HepG2 (cell line): ENCODE measurements at regions not wholly inside any gene's neighbourhood (a gene's known extent, or its start where the extent isn't known, plus 50 kb on each side); places are given as distances from the start of the nearest gene placed in this dataset.

Experiments
- ATAC-seq: fragments of 200-7000 bp; cut with Tn5 transposase; 3 replicates; pipeline ENCODE4 v1.9.1; 2020; ENCODE audit warnings: mild to moderate bottlenecking, moderate library complexity
- BruUV-seq: library from RNA; stranded (reverse); fragments of 400-500 nt; replicated peaks from 2 replicates; lab custom pipeline; 2021; lab: Mats Ljungman, UMichigan
- CTCF ChIA-PET: fragments of 300-600 bp; formaldehyde crosslinking; extraction: SDS; loops from one replicate; lab custom pipeline; 2021; ENCODE audit warnings: low total read pairs, inconsistent platforms, low intra/inter-chr PET ratio; lab: Yijun Ruan, JAX
- POLR2A ChIA-PET: fragments of 350-600 bp; sonication (Branson Sonifier 250); formaldehyde crosslinking; loops from one replicate; lab custom pipeline; 2020; ENCODE audit warnings: antibody characterized with exemption, inconsistent platforms; lab: Yijun Ruan, JAX
- DNase-seq: peaks from one replicate; pipeline ENCODE4 v3.0.0-alpha.2; 2015; ENCODE audit warnings: low spot score
- FAIRE-seq: peaks from 3 replicates; lab custom pipeline; 2011; peaks lifted over from hg19 to GRCh38; lab: Jason Lieb, UNC
- H2AFZ ChIP-seq: one replicate; pipeline ENCODE4 v1.6.1; 2011; ENCODE audit warnings: low read length, inconsistent platforms
- H3K27ac ChIP-seq: fragments of 300-600 bp; 3 replicates; pipeline ENCODE4 v1.8.0; 2011; ENCODE audit warnings: mixed run types, mild to moderate bottlenecking, mixed read lengths, low read length, inconsistent platforms; ENCODE audit not compliant: insufficient read depth; ENCODE audit errors: extremely low read length
- H3K27me3 ChIP-seq, 2 experiments: fragments of 200-600 bp in 1 of 2; 2 replicates in 1 of 2; 3 replicates in 1 of 2; pipeline versions ENCODE4 v1.6.0 to v1.8.0; 2011; ENCODE audit warnings: low read length in 2 of 2, mild to moderate bottlenecking in 2 of 2, moderate library complexity in 2 of 2, inconsistent platforms in 1 of 2; ENCODE audit not compliant: insufficient read depth in 2 of 2, control insufficient read depth in 1 of 2
- H3K36me3 ChIP-seq, 2 experiments: fragments of 200-600 bp in 1 of 2; replicated peaks in 1 of 2; 2 replicates in 1 of 2; 3 replicates in 1 of 2; pipeline versions ENCODE4 v1.5.1 to v1.8.0; 2011; ENCODE audit warnings: low read length in 2 of 2, inconsistent platforms in 1 of 2; ENCODE audit not compliant: insufficient read depth in 2 of 2, control insufficient read depth in 1 of 2
- H3K4me1 ChIP-seq: 2 replicates; pipeline ENCODE4 v1.5.1; 2012; ENCODE audit warnings: low read length, inconsistent platforms; ENCODE audit not compliant: insufficient read depth
- H3K4me2 ChIP-seq: 2 replicates; pipeline ENCODE4 v1.6.0; 2011; ENCODE audit warnings: low read depth, low read length, inconsistent platforms
- H3K4me3 ChIP-seq, 3 experiments: fragments of 200-600 bp in 1 of 3; sonication (generic), shearing (Covaris generic) in 1 of 3; replicated peaks in 1 of 3; 2 replicates each; pipeline ENCODE4 v1.5.1; 2011 to 2016; ENCODE audit warnings: low read length in 3 of 3, inconsistent platforms in 2 of 3, low read depth in 2 of 3, mild to moderate bottlenecking in 2 of 3, control low read depth in 1 of 3, mixed read lengths in 1 of 3; ENCODE audit not compliant: insufficient read depth in 1 of 3
- H3K79me2 ChIP-seq: one replicate; pipeline ENCODE4 v1.6.1; 2011; ENCODE audit warnings: low read length, inconsistent platforms; ENCODE audit not compliant: insufficient read depth
- H3K9ac ChIP-seq: 2 replicates; pipeline ENCODE4 v1.6.0; 2011; ENCODE audit warnings: mild to moderate bottlenecking, low read depth, low read length, inconsistent platforms; ENCODE audit not compliant: insufficient read depth
- H3K9me3 ChIP-seq: 2 replicates; pipeline ENCODE4 v1.5.1; 2012; ENCODE audit warnings: mild to moderate bottlenecking, low read length
- H4K20me1 ChIP-seq: 2 replicates; pipeline ENCODE4 v1.6.0; 2011; ENCODE audit warnings: inconsistent platforms, mild to moderate bottlenecking, low read length, moderate library complexity; ENCODE audit not compliant: insufficient read depth
- CENPX ChIP-seq: sonication (generic); formaldehyde crosslinking; IDR thresholded peaks from 2 replicates; pipeline ENCODE4 v1.9.0; 2021; ENCODE audit warnings: mild to moderate bottlenecking, missing genetic modification reagents, moderate library complexity
- ELK4 ChIP-seq: sonication (generic); formaldehyde crosslinking; IDR thresholded peaks from 2 replicates; pipeline ENCODE4 v1.9.0; 2021; ENCODE audit warnings: missing genetic modification reagents, borderline replicate concordance
- FOXA3 ChIP-seq: IDR thresholded peaks from 2 replicates; pipeline ENCODE4 v1.6.1; 2016; ENCODE audit warnings: missing genetic modification reagents, missing compliant biosample characterization
- FUBP1 ChIP-seq: sonication (generic); formaldehyde crosslinking; IDR thresholded peaks from 2 replicates; pipeline ENCODE4 v1.5.1; 2020; ENCODE audit warnings: missing genetic modification reagents, mild to moderate bottlenecking, borderline replicate concordance
- HBP1 ChIP-seq: IDR thresholded peaks from 2 replicates; pipeline ENCODE4 v1.6.1; 2016; ENCODE audit warnings: low read depth, control low read depth
- HHEX ChIP-seq: IDR thresholded peaks from 2 replicates; pipeline ENCODE4 v1.6.1; 2016; ENCODE audit warnings: control low read depth
- MTF1 ChIP-seq: sonication (generic); formaldehyde crosslinking; IDR thresholded peaks from 2 replicates; pipeline ENCODE4 v1.5.0; 2020; ENCODE audit warnings: missing genetic modification reagents
- NFIB ChIP-seq: sonication (generic); formaldehyde crosslinking; IDR thresholded peaks from 2 replicates; pipeline ENCODE4 v1.9.0; 2021; ENCODE audit warnings: missing genetic modification reagents, mild to moderate bottlenecking, borderline replicate concordance
- SOX13 ChIP-seq, 3 experiments: fragments of 450-650 bp in 1 of 3; sonication (generic) in 1 of 3; formaldehyde crosslinking in 1 of 3; IDR thresholded peaks in 2 of 3; conservative IDR thresholded peaks in 1 of 3; 2 replicates each; pipeline versions ENCODE4 v1.5.0 to v1.6.1; 2016 to 2020; ENCODE audit warnings: antibody characterized with exemption in 1 of 3, mild to moderate bottlenecking in 1 of 3, missing compliant biosample characterization in 1 of 3, missing genetic modification reagents in 1 of 3, moderate library complexity in 1 of 3
- THAP11 ChIP-seq: IDR thresholded peaks from 2 replicates; pipeline ENCODE4 v1.6.1; 2016; ENCODE audit warnings: missing biosample characterization, missing genetic modification reagents
- XRCC5 ChIP-seq: fragments of 200-400 bp; formaldehyde crosslinking; optimal IDR thresholded peaks from 2 replicates; pipeline ENCODE3; 2017; ENCODE audit warnings: mild to moderate bottlenecking, low read length
- ZNF44 ChIP-seq: sonication (generic); formaldehyde crosslinking; IDR thresholded peaks from 2 replicates; pipeline ENCODE4 v1.5.1; 2020; ENCODE audit warnings: mild to moderate bottlenecking, missing genetic modification reagents
- ZNF7 ChIP-seq: IDR thresholded peaks from 2 replicates; pipeline ENCODE4 v1.6.1; 2016; ENCODE audit warnings: missing biosample characterization, missing genetic modification reagents
- ZNF775 ChIP-seq: sonication (generic); formaldehyde crosslinking; IDR thresholded peaks from 2 replicates; pipeline ENCODE4 v1.4.0; 2020; ENCODE audit warnings: missing genetic modification reagents, mild to moderate bottlenecking, moderate library complexity, borderline replicate concordance
- WGBS: methylation state at CpG from one replicate; pipeline ENCODE4 v1.1.6; 2017; ENCODE audit warnings: low lambda C conversion rate; 5-methylcytosine and 5-hydroxymethylcytosine counted together
- in situ Hi-C: cut with HindIII; loops from 2 replicates; pipeline ENCODE4 v1.10.0; 2017; ENCODE audit warnings: low pct_unique_long_range_greater_than_20kb; ENCODE audit not compliant: extremely low pct_ligation_motif_present
- intact Hi-C: fragments of 100-400 bp; cut with micrococcal nuclease; formaldehyde crosslinking; loops from one replicate; pipeline ENCODE4 v1.10.0; 2022; ENCODE audit not compliant: unreplicated experiment

GRCh38 chr1:36614571-36614970 lies 131.9 kb upstream of the CSF3R start:
- TF ChIP-seq XRCC5, result no peak
- TF ChIP-seq ZNF44 (CRISPR knock-in tag), result no peak
- no peak for TF ChIP-seq MTF1 (CRISPR knock-in tag)
- no peak for TF ChIP-seq THAP11 (CRISPR knock-in tag)
- no peak for TF ChIP-seq HBP1
- TF ChIP-seq HHEX, result no peak
- TF ChIP-seq ZNF7 (CRISPR knock-in tag), result no peak
- no peak for TF ChIP-seq CENPX
- no peak for TF ChIP-seq FOXA3 (CRISPR knock-in tag)
- no peak for TF ChIP-seq NFIB (CRISPR knock-in tag)
- TF ChIP-seq SOX13 (IDR thresholded peaks at IDR 0.05), result no peak
- TF ChIP-seq SOX13 (CRISPR knock-in tag; conservative IDR thresholded peaks at IDR 0.05 in 1 of 2, IDR thresholded peaks at IDR 0.05 in 1 of 2), result no peak
- TF ChIP-seq ELK4 (CRISPR knock-in tag), result no peak
- no peak for TF ChIP-seq FUBP1
- TF ChIP-seq ZNF775, result no peak
- TF ChIP-seq, all 625 proteins: peak for 0
- ChIA-PET POLR2A (no interaction called here), CTCF (no interaction called here)
- Histone ChIP-seq H2AFZ (no peak overlapping the region), H3K79me2 (no peaks in the 10 kb centered on the region), H3K9ac (no peak overlapping the region), H3K4me3 (no peak overlapping the region), H3K27me3 (no peaks in the 10 kb centered on the region; a peak in 1 of 5 replicates), H3K27ac (no peak overlapping the region), H4K20me1 (no peaks in the 10 kb centered on the region), H3K4me2 (no peak overlapping the region), H3K36me3 (no peaks in the 10 kb centered on the region), H3K4me1 (no peaks in the 10 kb centered on the region), H3K9me3 (no peaks in the 10 kb centered on the region)
- 46% methylated on average over 2 of the region's 3 CpGs for WGBS
- ATAC-seq, result no peak
- no peak for DNase-seq
- no TSS peak for BruUV-seq
- intact Hi-C loops (no loop called here), in situ Hi-C loops (no loop called here)
- FAIRE-seq, result no peak
